CD4-positive, alpha-beta T cell (primary cell): ENCODE measurements at regions not wholly inside any gene's neighbourhood (a gene's known extent, or its start where the extent isn't known, plus 50 kb on each side); places are given as distances from the start of the nearest gene placed in this dataset.

ENCODE experiments used
- ATAC-seq: fragments of 200-7000 bp; cut with Tn5 transposase; one replicate; pipeline ENCODE4 v1.10.0; 2022; ENCODE audit warnings: mild to moderate bottlenecking; ENCODE audit not compliant: poor library complexity
- CTCF ChIA-PET: fragments of 350-600 bp; sonication (Branson Sonifier 250); formaldehyde crosslinking; loops from one replicate; lab custom pipeline; 2021; ENCODE audit warnings: antibody characterized with exemption, inconsistent platforms; lab: Charles Lee
- POLR2A ChIA-PET: fragments of 350-600 bp; sonication (Branson Sonifier 250); formaldehyde crosslinking; loops from one replicate; lab custom pipeline; 2021; ENCODE audit warnings: antibody characterized with exemption, inconsistent platforms; lab: Charles Lee
- DNase-seq, 14 experiments: peaks; one replicate each; pipeline ENCODE4 v3.0.0-alpha.2; 2013 to 2020; ENCODE audit warnings: mixed read lengths in 2 of 14
- H3K27ac ChIP-seq, 2 donors: one replicate each; pipeline versions ENCODE4 v1.5.1 to v1.7.0; 2013; ENCODE audit warnings: low read length in 2 of 2, low read depth in 1 of 2, mild to moderate bottlenecking in 1 of 2
- H3K27me3 ChIP-seq, 2 experiments: 1 replicate in 1 of 2; 2 replicates in 1 of 2; pipeline versions ENCODE4 v1.6.1 to v1.7.0; 2013; ENCODE audit warnings: low read length in 2 of 2, control low read depth in 1 of 2, mild to moderate bottlenecking in 1 of 2, moderate library complexity in 1 of 2; ENCODE audit not compliant: insufficient read depth in 2 of 2, control insufficient read depth in 1 of 2
- H3K36me3 ChIP-seq: one replicate; pipeline ENCODE4 v1.6.1; 2013; ENCODE audit warnings: low read length, control low read depth; ENCODE audit not compliant: insufficient read depth
- H3K4me1 ChIP-seq: one replicate; pipeline ENCODE4 v1.6.1; 2013; ENCODE audit warnings: low read length, control low read depth; ENCODE audit not compliant: insufficient read depth
- H3K4me3 ChIP-seq: one replicate; pipeline ENCODE4 v1.5.1; 2013; ENCODE audit warnings: mild to moderate bottlenecking, low read length, moderate library complexity
- H3K9me3 ChIP-seq, 2 experiments: 1 replicate in 1 of 2; 2 replicates in 1 of 2; pipeline versions ENCODE4 v1.6.1 to v1.7.0; 2013; ENCODE audit warnings: low read length in 2 of 2, mild to moderate bottlenecking in 2 of 2, control low read depth in 1 of 2, moderate library complexity in 1 of 2; ENCODE audit not compliant: control insufficient read depth in 1 of 2, insufficient read depth in 1 of 2
- H3K27ac Mint-ChIP-seq: one replicate; pipeline ENCODE4 v1.8.0; 2020; ENCODE audit warnings: mixed read lengths
- H3K27me3 Mint-ChIP-seq: one replicate; pipeline ENCODE4 v1.8.0; 2021; ENCODE audit warnings: mixed read lengths
- H3K36me3 Mint-ChIP-seq: one replicate; pipeline ENCODE4 v1.8.0; 2021; ENCODE audit warnings: low read depth, mixed read lengths
- H3K4me1 Mint-ChIP-seq: one replicate; pipeline ENCODE4 v1.8.0; 2021; ENCODE audit warnings: low read depth, mixed read lengths
- H3K4me3 Mint-ChIP-seq: one replicate; pipeline ENCODE4 v1.8.0; 2020; ENCODE audit warnings: mild to moderate bottlenecking, mixed read lengths
- H3K9me3 Mint-ChIP-seq: one replicate; pipeline ENCODE4 v1.8.0; 2020; ENCODE audit warnings: mixed read lengths
- CTCF ChIP-seq: fragments of 200-600 bp; IDR thresholded peaks from one replicate; pipeline ENCODE4 v1.8.0; 2022; ENCODE audit warnings: antibody characterized with exemption, mild to moderate bottlenecking
- intact Hi-C, 2 experiments: fragments of 100-400 bp; cut with DNase I in 1 of 2; cut with micrococcal nuclease in 1 of 2; formaldehyde crosslinking; loops; one replicate each; pipeline versions ENCODE4 v1.15.1 to v1.9.0; 2023 to 2025; cut with DNase I, micrococcal nuclease

DNA sequence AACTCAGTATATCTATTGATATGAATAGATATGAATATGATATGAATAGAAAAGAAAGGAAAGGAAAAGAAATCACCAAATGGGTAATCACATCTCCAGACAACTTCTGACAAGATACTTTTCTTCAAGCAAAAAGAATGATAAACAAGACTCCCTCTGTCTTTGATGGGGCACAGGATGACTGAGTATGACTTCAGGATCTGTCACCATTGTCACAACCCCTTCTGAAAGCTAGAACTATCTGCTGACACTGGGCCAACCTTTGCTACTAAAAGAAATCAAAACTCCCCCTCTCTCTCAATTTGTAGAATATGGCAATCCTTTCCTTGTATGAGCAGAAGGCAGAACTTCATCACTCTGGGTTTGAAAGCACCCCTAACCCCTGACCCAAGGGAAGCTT, 267.2 kb upstream of the RASGEF1B start:
- Mint-ChIP-seq H3K4me1 (no peaks in the 10 kb centered on the region), H3K27ac (no peak overlapping the region), H3K27me3 (no peaks in the 10 kb centered on the region), H3K9me3 (no peaks in the 10 kb centered on the region), H3K4me3 (no peak overlapping the region), H3K36me3 (no peaks in the 10 kb centered on the region)
- CTCF ChIA-PET = no interaction called here
- TF ChIP-seq CTCF = no peak
- Histone ChIP-seq H3K4me1 (no peaks in the 10 kb centered on the region), H3K4me3 (no peak overlapping the region), H3K9me3 (no peaks in the 10 kb centered on the region), H3K27me3 (no peaks in the 10 kb centered on the region), H3K36me3 (no peaks in the 10 kb centered on the region), H3K27ac (no peak overlapping the region)
- ATAC-seq = no peak
- intact Hi-C loops = loop anchor here in 1 of 2 experiments (1.0 kb wide), 1 partner anchor 35 kb away; no protein-coding TSS in a partner anchor
- DNase-seq = no peak
- POLR2A ChIA-PET = no interaction called here

- intact Hi-C loops = loop anchor here in 1 of 2 experiments (1.0 kb wide), 1 partner anchor 36 kb away; no protein-coding TSS in a partner anchor
- Mint-ChIP-seq H3K27me3 (no peaks in the 10 kb centered on the region), H3K4me1 (no peaks in the 10 kb centered on the region), H3K36me3 (no peaks in the 10 kb centered on the region), H3K27ac (no peak overlapping the region), H3K9me3 (no peaks in the 10 kb centered on the region), H3K4me3 (no peak overlapping the region)
- no peak for TF ChIP-seq CTCF
- Histone ChIP-seq H3K4me1 (no peaks in the 10 kb centered on the region), H3K9me3 (no peaks in the 10 kb centered on the region), H3K4me3 (no peak overlapping the region), H3K27ac (no peak overlapping the region), H3K36me3 (no peaks in the 10 kb centered on the region), H3K27me3 (no peaks in the 10 kb centered on the region)
- ChIA-PET POLR2A (no interaction called here), CTCF (no interaction called here)
- no peak for ATAC-seq
- no peak for DNase-seq
Measured at GRCh38 chr4:81737865-81738559, 266.3 kb upstream of the RASGEF1B start.

DNA sequence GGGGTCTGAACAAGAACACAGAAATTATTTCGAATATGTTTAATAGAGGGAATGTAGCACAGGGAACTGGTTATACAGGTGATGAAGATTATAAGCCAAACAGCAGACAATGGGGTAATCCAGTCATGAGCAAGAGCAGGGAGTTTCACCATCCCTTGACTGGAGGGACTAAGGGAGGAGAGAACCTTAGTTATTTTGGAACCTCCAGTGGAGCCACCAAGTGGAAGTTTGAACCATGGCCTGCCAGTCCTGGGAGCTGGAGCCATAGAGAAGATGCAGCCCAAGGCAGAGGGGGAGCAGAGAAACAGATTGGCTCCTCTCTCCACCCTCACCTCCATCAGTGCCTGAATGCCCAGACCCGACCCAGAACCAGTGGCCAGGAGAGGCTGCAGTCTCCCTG, 264.6 kb upstream of the RASGEF1B start:
- no peaks in the 10 kb centered on the region for H3K36me3 ChIP-seq
- no peak overlapping the region for H3K4me3 Mint-ChIP-seq
- no peaks in the 10 kb centered on the region for H3K9me3 Mint-ChIP-seq
- intact Hi-C loops = no loop called here
- no peak for DNase-seq
- H3K9me3 ChIP-seq = no peaks in the 10 kb centered on the region
- POLR2A ChIA-PET = no interaction called here
- H3K27ac ChIP-seq = no peak overlapping the region
- H3K4me3 ChIP-seq = no peak overlapping the region
- H3K27me3 ChIP-seq = no peaks in the 10 kb centered on the region
- no peaks in the 10 kb centered on the region for H3K27me3 Mint-ChIP-seq
- CTCF ChIA-PET = no interaction called here
- H3K4me1 Mint-ChIP-seq = no peaks in the 10 kb centered on the region
- no peak for ATAC-seq
- H3K36me3 Mint-ChIP-seq = no peaks in the 10 kb centered on the region
- no peak overlapping the region for H3K27ac Mint-ChIP-seq
- TF ChIP-seq CTCF = no peak
- H3K4me1 ChIP-seq = no peaks in the 10 kb centered on the region
